Activated naive CD4-positive, alpha-beta T cell treated with Interleukin-2 at 50 U/mL for 16 hours (primary cell): ENCODE measurements at regions not wholly inside any gene's neighbourhood (a gene's known extent, or its start where the extent isn't known, plus 50 kb on each side); places are given as distances from the start of the nearest gene placed in this dataset.
"Not testable (repeated sequence)": the region's sequence is repeated elsewhere in the genome, so short reads cannot be mapped to it uniquely, and the experiment has no call there.

Experiments used
- DNase-seq: peaks from one replicate; pipeline ENCODE4 v3.0.0-alpha.2; 2020

- no peak for DNase-seq
These were observed 437.3 kb downstream of the DTWD2 start for GRCh38 chr5:118551031-118551430.

- no peak for DNase-seq
These were observed 439.3 kb downstream of the DTWD2 start for GRCh38 chr5:118548761-118549720.

GRCh38 chr5:118545470-118545869 is 442.9 kb downstream of the DTWD2 start:
- DNase-seq: no peak

- DNase-seq: no peak
These were observed 443.4 kb downstream of the DTWD2 start for GRCh38 chr5:118544887-118545449.

GRCh38 chr5:118533923-118534322 is 454.4 kb downstream of the DTWD2 start:
- DNase-seq: no peak

GRCh38 chr5:118533156-118533555 is 455.2 kb downstream of the DTWD2 start:
- DNase-seq: no peak

- no peak for DNase-seq
These were observed 457.1 kb downstream of the DTWD2 start for GRCh38 chr5:118531276-118531675.

- DNase-seq: no peak
These were observed 458.8 kb downstream of the DTWD2 start for GRCh38 chr5:118529361-118530144.

GRCh38 chr5:118522626-118523025 is 465.7 kb downstream of the DTWD2 start:
- DNase-seq: no peak

GRCh38 chr5:118520771-118521415 is 467.5 kb downstream of the DTWD2 start:
- DNase-seq: no peak

- DNase-seq: no peak
These were observed 468.9 kb downstream of the DTWD2 start for GRCh38 chr5:118519466-118519865.

GRCh38 chr5:118518720-118519119 is 469.6 kb downstream of the DTWD2 start:
- DNase-seq: no peak

- no peak for DNase-seq
These were observed 476.5 kb downstream of the DTWD2 start for GRCh38 chr5:118511846-118512245.

GRCh38 chr5:118506217-118506852 is 482.0 kb downstream of the DTWD2 start:
- no peak for DNase-seq

GRCh38 chr5:118502232-118502631 is 486.1 kb downstream of the DTWD2 start:
- not testable (repeated sequence) for DNase-seq

GRCh38 chr5:118491351-118491750 is 497.0 kb downstream of the DTWD2 start:
- DNase-seq: no peak

GRCh38 chr5:118486647-118487225 is 501.6 kb downstream of the DTWD2 start:
- DNase-seq: no peak

- no peak for DNase-seq
These were observed 509.1 kb downstream of the DTWD2 start for GRCh38 chr5:118479285-118479684.

GRCh38 chr5:118478852-118479251 is 509.5 kb downstream of the DTWD2 start:
- no peak for DNase-seq

- no peak for DNase-seq
These were observed 520.3 kb downstream of the DTWD2 start for GRCh38 chr5:118468085-118468484.

- DNase-seq: no peak
These were observed 521.2 kb downstream of the DTWD2 start for GRCh38 chr5:118467103-118467502.

- DNase-seq: no peak
These were observed 521.9 kb downstream of the DTWD2 start for GRCh38 chr5:118466418-118466817.
